ENCODE measurements at regions not wholly inside any gene's neighbourhood (a gene's known extent, or its start where the extent isn't known, plus 50 kb on each side); places are given as distances from the start of the nearest gene placed in this dataset.

- no peak for DNase-seq
- Mint-ChIP-seq H3K4me1 (no peaks in the 10 kb centered on the region), H3K9me3 (peaks cover 0 to 19% (median 4%) of the 10 kb centered on the region in 7 donors), H3K36me3 (no peaks in the 10 kb centered on the region), H3K27ac (no peak overlapping the region), H3K27me3 (no peaks in the 10 kb centered on the region), H3K4me3 (no peak overlapping the region)
- no peak for ATAC-seq (ENCODE audit: low read depth in 2 of 2)
Measured at GRCh38 chr1:76782809-76783208, 84.5 kb upstream of the ST6GALNAC5 start.

GRCh38 chr1:76784502-76784901 is 82.8 kb upstream of the ST6GALNAC5 start:
- no peaks in the 10 kb centered on the region for H3K36me3 Mint-ChIP-seq

GRCh38 chr1:76786222-76786621 is 81.1 kb upstream of the ST6GALNAC5 start:
- Mint-ChIP-seq H3K4me1 (no peaks in the 10 kb centered on the region), H3K27me3 (no peaks in the 10 kb centered on the region), H3K4me3 (no peak overlapping the region), H3K9me3 (peaks cover 0 to 19% (median 4%) of the 10 kb centered on the region in 7 donors), H3K36me3 (no peaks in the 10 kb centered on the region), H3K27ac (no peak overlapping the region)
- DNase-seq (no peak), ATAC-seq (ENCODE audit: low read depth in 2 of 2) (no peak)

More at GRCh38 chr1:76784502-76784901, 82.8 kb upstream of the ST6GALNAC5 start:
- Mint-ChIP-seq H3K27ac (no peak overlapping the region), H3K4me1 (no peaks in the 10 kb centered on the region), H3K9me3 (peaks cover 0 to 19% (median 4%) of the 10 kb centered on the region in 7 donors), H3K4me3 (no peak overlapping the region), H3K27me3 (no peaks in the 10 kb centered on the region)
- DNase-seq (no peak), ATAC-seq (ENCODE audit: low read depth in 2 of 2) (no peak)

DNA sequence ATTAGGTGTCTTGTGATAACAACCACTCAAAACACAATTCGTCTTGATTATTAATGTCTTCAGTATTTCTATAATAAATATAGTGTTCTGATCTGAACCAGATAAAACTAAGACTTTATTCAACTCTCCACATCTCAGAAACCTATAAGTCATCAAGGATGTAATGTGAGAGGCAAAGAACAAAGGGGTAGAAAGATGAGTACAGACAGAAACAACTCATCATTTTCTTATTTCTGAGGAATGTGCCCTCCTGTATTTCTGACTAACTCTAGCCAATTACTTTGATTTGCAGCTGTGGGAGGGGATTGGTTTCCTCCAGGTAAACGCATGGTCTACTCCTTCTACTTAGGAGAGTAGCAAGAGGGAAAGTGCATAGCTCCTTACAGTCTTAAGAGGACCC is 73.7 kb upstream of the ST6GALNAC5 start:
- Mint-ChIP-seq H3K4me1 (no peaks in the 10 kb centered on the region), H3K27me3 (peaks cover 4 to 14% (median 7%) of the 10 kb centered on the region in 3 donors), H3K4me3 (no peak overlapping the region), H3K9me3 (peaks cover 0 to 6% (median 1%) of the 10 kb centered on the region in 7 donors), H3K27ac (no peak overlapping the region), H3K36me3 (no peaks in the 10 kb centered on the region)
- DNase-seq (no peak), ATAC-seq (ENCODE audit: low read depth in 2 of 2) (no peak)

DNA sequence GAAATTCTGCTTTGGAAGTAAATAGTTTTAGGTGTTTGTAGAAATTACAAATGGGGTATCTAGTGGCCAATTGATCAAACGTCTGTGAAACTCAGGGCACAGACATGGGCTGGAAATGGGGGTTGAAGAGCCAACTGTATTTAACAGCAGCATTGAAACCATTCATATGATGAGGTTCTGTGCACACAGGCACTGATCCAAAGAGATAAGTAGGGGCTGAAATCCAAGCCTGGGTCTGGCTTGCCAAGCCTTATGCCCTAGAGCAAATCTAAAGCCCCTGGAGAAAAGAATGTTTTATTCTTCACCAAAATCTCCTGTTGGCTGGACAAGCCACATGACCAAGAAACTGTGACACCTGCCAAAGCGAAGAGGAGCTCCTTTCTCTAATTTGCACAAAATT is 67.6 kb upstream of the ST6GALNAC5 start:
- ATAC-seq (ENCODE audit: low read depth in 2 of 2): no peak
- H3K27ac Mint-ChIP-seq: no peak overlapping the region
- H3K36me3 Mint-ChIP-seq: no peaks in the 10 kb centered on the region
- H3K4me3 Mint-ChIP-seq: no peak overlapping the region
- DNase-seq: no peak
- no peaks in the 10 kb centered on the region for H3K4me1 Mint-ChIP-seq
- peaks cover 0 to 4% (median 0%) of the 10 kb centered on the region in 7 donors for H3K9me3 Mint-ChIP-seq
- peaks cover 0 to 8% (median 0%) of the 10 kb centered on the region in 3 donors for H3K27me3 Mint-ChIP-seq

GRCh38 chr1:76802094-76802493 is 65.2 kb upstream of the ST6GALNAC5 start:
- Mint-ChIP-seq H3K4me1 (no peaks in the 10 kb centered on the region), H3K9me3 (peaks cover 0 to 4% (median 0%) of the 10 kb centered on the region in 7 donors), H3K4me3 (no peak overlapping the region), H3K27me3 (peaks cover 0 to 8% (median 6%) of the 10 kb centered on the region in 3 donors), H3K27ac (no peak overlapping the region), H3K36me3 (no peaks in the 10 kb centered on the region)
- DNase-seq: no peak
- ATAC-seq (ENCODE audit: low read depth in 2 of 2): no peak

- H3K27ac Mint-ChIP-seq: no peak overlapping the region
- H3K4me3 Mint-ChIP-seq: no peak overlapping the region
- DNase-seq (no peak), ATAC-seq (ENCODE audit: low read depth in 2 of 2) (no peak)
- no peaks in the 10 kb centered on the region for H3K36me3 Mint-ChIP-seq
- H3K9me3 Mint-ChIP-seq: peaks cover 0 to 3% (median 0%) of the 10 kb centered on the region in 7 donors
- H3K4me1 Mint-ChIP-seq: no peaks in the 10 kb centered on the region
- H3K27me3 Mint-ChIP-seq: peaks cover 0 to 10% (median 4%) of the 10 kb centered on the region in 3 donors
Measured at GRCh38 chr1:76807543-76808260, 59.6 kb upstream of the ST6GALNAC5 start.

Measured in naive B cell (primary cell).